ENCODE measurements at regions not wholly inside any gene's neighbourhood (a gene's known extent, or its start where the extent isn't known, plus 50 kb on each side); places are given as distances from the start of the nearest gene placed in this dataset.
"Not testable (repeated sequence)": the region's sequence is repeated elsewhere in the genome, so short reads cannot be mapped to it uniquely, and the experiment has no call there.

- DNase-seq (ENCODE audit: low spot score), result no peak
Observed at GRCh38 chr1:148315071-148315811, 163.2 kb upstream of the NBPF11 start.

- no peak for DNase-seq (ENCODE audit: low spot score)
Observed at GRCh38 chr1:148310807-148311206, 158.7 kb upstream of the NBPF11 start.

GRCh38 chr1:148309940-148310500, 157.9 kb upstream of the NBPF11 start:
- no peak for DNase-seq (ENCODE audit: low spot score)

- DNase-seq (ENCODE audit: low spot score), result peak; percentile 64
Observed at GRCh38 chr1:148308832-148309458, 156.9 kb upstream of the NBPF11 start.

GRCh38 chr1:148307583-148308185, 155.6 kb upstream of the NBPF11 start:
- no peak for DNase-seq (ENCODE audit: low spot score)

- not testable (repeated sequence) for DNase-seq (ENCODE audit: low spot score)
Observed at GRCh38 chr1:148304935-148305334, 152.9 kb upstream of the NBPF11 start.

GRCh38 chr1:148302586-148303364, 150.7 kb upstream of the NBPF11 start:
- DNase-seq (ENCODE audit: low spot score), result not testable (repeated sequence)

- not testable (repeated sequence) for DNase-seq (ENCODE audit: low spot score)
Observed at GRCh38 chr1:148297852-148298251, 145.8 kb upstream of the NBPF11 start.

- no peak for DNase-seq (ENCODE audit: low spot score)
Observed at GRCh38 chr1:148296511-148296910, 144.4 kb upstream of the NBPF11 start.

GRCh38 chr1:148294116-148294807, 142.2 kb upstream of the NBPF11 start:
- no peak for DNase-seq (ENCODE audit: low spot score)

GRCh38 chr1:148293651-148294050, 141.6 kb upstream of the NBPF11 start:
- DNase-seq (ENCODE audit: low spot score), result no peak

- DNase-seq (ENCODE audit: low spot score), result no peak
Observed at GRCh38 chr1:148292915-148293314, 140.8 kb upstream of the NBPF11 start.

- no peak for DNase-seq (ENCODE audit: low spot score)
Observed at GRCh38 chr1:148290881-148291280, 138.8 kb upstream of the NBPF11 start.

- no peak for DNase-seq (ENCODE audit: low spot score)
Observed at GRCh38 chr1:148289647-148290046, 137.6 kb upstream of the NBPF11 start.

GRCh38 chr1:148285946-148286345, 133.9 kb upstream of the NBPF11 start:
- DNase-seq (ENCODE audit: low spot score), result not testable (repeated sequence)

- DNase-seq (ENCODE audit: low spot score), result not testable (repeated sequence)
Observed at GRCh38 chr1:148280831-148281572, 128.9 kb upstream of the NBPF11 start.

GRCh38 chr1:148279002-148279542, 127.0 kb upstream of the NBPF11 start:
- not testable (repeated sequence) for DNase-seq (ENCODE audit: low spot score)

GRCh38 chr1:148277865-148278279, 125.8 kb upstream of the NBPF11 start:
- DNase-seq (ENCODE audit: low spot score), result not testable (repeated sequence)

GRCh38 chr1:148267066-148267465, 115.0 kb upstream of the NBPF11 start:
- not testable (repeated sequence) for DNase-seq (ENCODE audit: low spot score)

All from AG08396 (cell line).